Immature natural killer cell (primary cell): ENCODE measurements at regions not wholly inside any gene's neighbourhood (a gene's known extent, or its start where the extent isn't known, plus 50 kb on each side); places are given as distances from the start of the nearest gene placed in this dataset.
"Not testable (repeated sequence)": the region's sequence is repeated elsewhere in the genome, so short reads cannot be mapped to it uniquely, and the experiment has no call there.

Experiments used
- DNase-seq, 3 donors: peaks; one replicate each; pipeline ENCODE4 v3.0.0; 2022; ENCODE audit warnings: mixed read lengths in 1 of 3
- H3K27ac Mint-ChIP-seq, 6 donors: one replicate each; pipeline ENCODE4 v1.8.0; 2020; ENCODE audit warnings: mixed read lengths in 6 of 6, mild to moderate bottlenecking in 5 of 6, inconsistent platforms in 4 of 6, moderate library complexity in 3 of 6
- H3K27me3 Mint-ChIP-seq, 3 donors: one replicate each; pipeline ENCODE4 v1.8.0; 2020 to 2021; ENCODE audit warnings: low read depth in 3 of 3, mild to moderate bottlenecking in 3 of 3, mixed read lengths in 3 of 3, moderate library complexity in 3 of 3, inconsistent platforms in 1 of 3
- H3K36me3 Mint-ChIP-seq, 3 donors: one replicate each; pipeline ENCODE4 v1.8.0; 2020; ENCODE audit warnings: mixed read lengths in 3 of 3, inconsistent platforms in 2 of 3, mild to moderate bottlenecking in 2 of 3
- H3K4me1 Mint-ChIP-seq, 2 donors: one replicate each; pipeline ENCODE4 v1.8.0; 2020; ENCODE audit warnings: inconsistent platforms in 2 of 2, mild to moderate bottlenecking in 2 of 2, mixed read lengths in 2 of 2, moderate library complexity in 1 of 2
- H3K4me3 Mint-ChIP-seq, 5 donors: one replicate each; pipeline ENCODE4 v1.8.0; 2020; ENCODE audit warnings: mild to moderate bottlenecking in 5 of 5, mixed read lengths in 5 of 5, inconsistent platforms in 3 of 5, moderate library complexity in 3 of 5
- H3K9me3 Mint-ChIP-seq, 6 donors: one replicate each; pipeline ENCODE4 v1.8.0; 2020; ENCODE audit warnings: mild to moderate bottlenecking in 6 of 6, mixed read lengths in 6 of 6, inconsistent platforms in 4 of 6, moderate library complexity in 3 of 6

DNA sequence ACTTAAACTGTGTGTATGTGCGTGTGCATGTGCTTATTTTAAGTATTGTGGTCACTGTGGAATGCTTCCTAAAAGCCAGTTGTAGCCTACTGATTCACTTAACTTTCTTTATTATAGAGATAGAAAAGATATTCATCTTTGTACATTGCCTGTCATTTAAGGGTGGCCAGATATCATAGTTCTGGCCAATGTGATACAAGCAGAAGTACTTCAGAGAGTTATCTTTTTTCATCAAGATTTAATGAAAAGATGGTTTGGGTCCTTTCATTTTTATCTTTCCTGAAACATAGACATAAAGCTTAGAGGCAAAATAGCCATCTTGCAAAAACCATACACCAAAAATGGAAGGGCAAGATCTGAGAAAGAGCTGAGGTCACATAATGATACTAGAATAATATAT, 744.7 kb upstream of the ADGRL3 start:
- no peak overlapping the region for H3K27ac Mint-ChIP-seq
- no peaks in the 10 kb centered on the region for H3K36me3 Mint-ChIP-seq
- no peak overlapping the region for H3K4me3 Mint-ChIP-seq
- DNase-seq = no peak
- H3K27me3 Mint-ChIP-seq = no peaks in the 10 kb centered on the region
- peaks cover 8 to 68% (median 15%) of the 10 kb centered on the region in 6 donors for H3K9me3 Mint-ChIP-seq
- H3K4me1 Mint-ChIP-seq = no peaks in the 10 kb centered on the region

DNA sequence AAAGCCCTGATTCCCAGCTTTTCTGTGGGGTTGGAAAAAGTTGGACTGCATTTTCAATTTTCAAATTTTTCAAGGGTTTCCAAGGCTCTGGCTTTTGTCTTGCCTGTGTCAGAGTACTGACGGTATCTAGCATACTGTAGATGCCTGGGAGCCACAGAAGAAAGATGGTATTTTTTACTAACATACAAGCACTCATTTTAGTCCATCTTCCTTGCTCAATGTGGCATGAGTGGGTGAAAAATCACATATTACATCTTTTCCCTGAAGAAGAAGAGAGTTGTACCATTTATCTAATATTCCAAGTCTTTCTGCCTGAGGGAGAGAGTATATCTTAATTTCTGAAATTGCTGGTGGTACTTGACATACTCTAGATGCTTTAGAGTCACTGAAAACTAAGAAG, 738.6 kb upstream of the ADGRL3 start:
- Mint-ChIP-seq H3K9me3 (peaks cover 7 to 53% (median 34%) of the 10 kb centered on the region in 6 donors), H3K27me3 (no peaks in the 10 kb centered on the region), H3K4me3 (no peak overlapping the region), H3K4me1 (no peaks in the 10 kb centered on the region), H3K27ac (no peak overlapping the region), H3K36me3 (peaks cover 0 to 3% (median 0%) of the 10 kb centered on the region in 3 donors)
- DNase-seq = no peak

DNA sequence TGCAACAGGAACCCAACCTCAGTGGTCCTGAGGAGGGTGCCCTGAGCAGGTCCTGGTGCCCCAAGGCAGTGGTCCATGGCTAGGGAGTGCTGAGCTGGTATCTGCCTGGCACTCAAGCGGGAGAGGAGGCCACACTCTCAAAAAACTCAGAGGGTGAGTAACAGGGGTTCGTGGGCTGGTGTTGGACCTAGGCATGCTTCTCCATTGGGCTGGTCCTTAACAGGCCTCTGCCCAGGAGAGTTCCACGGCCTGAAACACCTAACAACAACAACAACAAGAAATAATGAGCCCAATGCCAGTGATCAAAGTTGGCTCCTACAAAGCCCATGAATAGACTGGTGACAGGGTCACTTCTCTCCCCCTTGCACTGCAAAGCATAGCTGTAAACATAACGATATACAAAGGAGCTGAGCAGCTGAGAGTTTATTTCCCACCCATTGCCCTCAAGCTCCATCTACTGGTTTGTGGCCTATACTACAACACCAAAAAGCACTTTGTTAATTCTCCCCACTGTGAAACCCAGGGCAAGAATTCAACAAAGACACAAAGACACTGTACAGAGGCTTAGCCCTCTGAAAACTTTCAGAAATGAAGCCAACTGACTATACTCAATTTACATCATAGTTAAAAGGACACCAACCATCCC, 736.1 kb upstream of the ADGRL3 start:
- DNase-seq = no peak
- Mint-ChIP-seq H3K4me3 (no peak overlapping the region), H3K36me3 (peaks cover 0 to 3% (median 0%) of the 10 kb centered on the region in 3 donors), H3K9me3 (peaks cover 7 to 44% (median 32%) of the 10 kb centered on the region in 6 donors), H3K4me1 (no peaks in the 10 kb centered on the region), H3K27ac (no peak overlapping the region), H3K27me3 (no peaks in the 10 kb centered on the region)

DNA sequence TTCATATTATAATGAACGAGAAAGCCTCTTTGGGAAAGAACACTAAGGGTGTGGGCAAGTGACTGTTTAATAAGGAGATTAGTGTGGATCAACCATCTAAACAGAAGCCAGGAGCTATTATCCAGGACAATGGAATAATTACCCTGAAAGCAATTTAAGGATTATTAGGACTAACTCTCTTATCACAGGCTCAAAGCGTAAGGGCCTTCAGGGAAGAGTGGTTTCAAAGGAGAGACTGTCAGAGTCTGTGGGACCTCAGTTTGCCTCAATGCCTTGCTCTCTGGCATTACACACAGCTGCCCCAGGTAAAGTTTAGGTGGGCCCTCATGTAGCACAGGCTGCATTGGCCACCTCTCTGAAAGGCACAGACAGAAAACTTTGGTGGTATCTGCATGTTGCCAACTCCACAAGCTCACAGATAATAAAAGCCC, 717.2 kb upstream of the ADGRL3 start:
- Mint-ChIP-seq H3K27me3 (peaks cover 0 to 2% (median 0%) of the 10 kb centered on the region in 3 donors), H3K4me1 (no peaks in the 10 kb centered on the region), H3K4me3 (no peak overlapping the region), H3K27ac (no peak overlapping the region), H3K9me3 (peaks cover 13 to 57% (median 27%) of the 10 kb centered on the region in 6 donors), H3K36me3 (peaks cover 0 to 3% (median 0%) of the 10 kb centered on the region in 3 donors)
- DNase-seq = no peak

DNA sequence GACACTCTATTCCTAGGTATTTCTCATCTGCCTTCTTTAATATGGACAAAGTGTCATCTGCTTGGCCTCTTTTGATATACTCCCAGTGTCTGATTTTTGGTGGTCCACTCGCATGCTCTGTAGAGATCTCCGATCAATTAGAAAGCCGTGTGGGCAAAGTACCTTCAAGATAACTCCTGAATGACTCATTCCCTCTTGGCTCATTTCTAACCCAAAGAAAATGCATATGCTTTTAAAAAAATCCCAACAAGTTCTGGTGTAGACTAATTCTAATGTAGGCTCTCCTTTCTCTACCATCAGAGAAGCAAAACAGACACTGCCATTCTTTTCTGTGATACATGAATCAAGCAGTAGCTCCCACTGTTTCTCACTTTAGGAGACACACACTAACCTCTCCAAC, 714.9 kb upstream of the ADGRL3 start:
- H3K27me3 Mint-ChIP-seq = peaks cover 0 to 2% (median 0%) of the 10 kb centered on the region in 3 donors
- peaks cover 14 to 69% (median 26%) of the 10 kb centered on the region in 6 donors for H3K9me3 Mint-ChIP-seq
- no peak overlapping the region for H3K4me3 Mint-ChIP-seq
- no peaks in the 10 kb centered on the region for H3K4me1 Mint-ChIP-seq
- no peak for DNase-seq
- no peak overlapping the region for H3K27ac Mint-ChIP-seq
- peaks cover 0 to 3% (median 0%) of the 10 kb centered on the region in 3 donors for H3K36me3 Mint-ChIP-seq

DNA sequence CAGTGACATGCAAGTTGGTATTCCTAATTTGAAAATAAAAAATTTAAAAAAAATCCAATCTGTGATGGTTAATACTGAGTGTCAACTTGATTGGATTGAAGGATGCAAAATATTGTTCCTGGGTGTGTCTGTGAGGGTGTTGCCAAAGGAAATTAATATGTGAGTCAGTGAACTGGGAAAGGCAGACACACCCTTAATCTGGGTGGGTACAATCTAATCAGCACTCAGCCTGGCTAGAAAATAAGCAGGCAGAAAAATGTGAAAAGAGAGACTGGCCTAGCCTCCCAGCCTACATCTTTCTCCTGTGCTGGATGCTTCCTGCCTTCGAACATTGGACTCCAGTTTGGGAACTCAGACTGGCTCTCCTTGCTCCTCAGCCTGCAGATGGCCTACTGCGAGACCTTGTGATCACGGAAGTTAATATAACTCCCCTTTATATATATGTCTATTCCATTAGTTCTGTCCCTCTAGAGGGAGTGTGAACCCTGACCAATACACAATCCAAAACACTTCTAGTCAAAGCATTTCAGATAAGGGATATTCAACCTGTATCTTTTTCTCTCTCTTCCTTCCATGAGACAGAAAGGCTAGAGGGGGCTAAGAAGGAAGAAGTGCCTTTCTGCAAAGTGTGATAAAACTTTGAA, 712.9 kb upstream of the ADGRL3 start:
- not testable (repeated sequence) for DNase-seq, H3K36me3 Mint-ChIP-seq, H3K4me1 Mint-ChIP-seq, H3K4me3 Mint-ChIP-seq, H3K27ac Mint-ChIP-seq, H3K27me3 Mint-ChIP-seq
- peaks cover 11 to 69% (median 25%) of the 10 kb centered on the region in 6 donors for H3K9me3 Mint-ChIP-seq

DNA sequence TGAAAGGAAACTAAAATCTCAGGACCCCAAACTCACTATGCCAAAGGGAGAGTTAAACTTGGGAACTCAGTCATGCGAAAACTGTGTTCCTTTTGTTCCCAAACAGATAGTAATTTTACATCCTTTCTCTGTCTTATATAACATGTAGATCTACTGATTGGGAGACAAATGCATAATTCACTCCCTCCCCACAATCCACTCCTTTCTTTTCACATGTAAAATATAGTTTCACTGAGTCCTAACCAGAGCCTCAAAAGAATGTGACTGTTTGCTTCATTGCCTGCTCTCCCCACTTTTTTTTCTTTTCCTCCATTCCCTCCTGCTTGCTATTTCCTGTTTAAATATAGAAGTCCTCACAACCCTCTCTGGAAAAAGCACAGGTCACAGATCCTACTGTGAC, 699.3 kb upstream of the ADGRL3 start:
- no peak overlapping the region for H3K27ac Mint-ChIP-seq
- no peaks in the 10 kb centered on the region for H3K4me1 Mint-ChIP-seq
- no peak overlapping the region for H3K4me3 Mint-ChIP-seq
- H3K36me3 Mint-ChIP-seq = no peaks in the 10 kb centered on the region
- peaks cover 0 to 2% (median 0%) of the 10 kb centered on the region in 3 donors for H3K27me3 Mint-ChIP-seq
- DNase-seq = no peak
- H3K9me3 Mint-ChIP-seq = peaks cover 19 to 65% (median 49%) of the 10 kb centered on the region in 6 donors

DNA sequence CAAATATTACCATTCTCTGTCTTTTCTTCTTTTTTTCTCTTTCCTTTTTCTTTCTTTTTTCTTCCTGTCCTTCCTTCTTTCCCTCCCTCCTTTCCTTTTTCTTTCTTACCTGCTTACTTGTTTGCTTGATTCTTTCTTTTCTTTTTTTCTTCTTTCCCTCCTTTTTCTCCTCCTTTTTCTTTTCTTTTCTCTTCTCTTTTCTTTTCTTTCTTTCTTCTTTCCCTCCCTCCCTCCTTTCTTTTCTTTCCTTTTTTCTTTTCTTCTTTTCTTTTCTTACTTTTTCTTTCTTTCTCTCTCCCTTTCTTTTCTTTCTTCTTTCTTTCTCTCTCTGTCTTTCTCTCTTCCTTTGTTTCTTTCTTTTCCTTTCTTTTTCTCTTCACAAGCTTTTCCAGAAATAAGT, 697.4 kb upstream of the ADGRL3 start:
- Mint-ChIP-seq H3K4me1 (no peaks in the 10 kb centered on the region), H3K4me3 (no peak overlapping the region), H3K27me3 (peaks cover 0 to 3% (median 0%) of the 10 kb centered on the region in 3 donors), H3K36me3 (peaks cover 0 to 4% (median 0%) of the 10 kb centered on the region in 3 donors), H3K9me3 (peaks cover 15 to 54% (median 45%) of the 10 kb centered on the region in 6 donors), H3K27ac (no peak overlapping the region)
- DNase-seq = no peak

DNA sequence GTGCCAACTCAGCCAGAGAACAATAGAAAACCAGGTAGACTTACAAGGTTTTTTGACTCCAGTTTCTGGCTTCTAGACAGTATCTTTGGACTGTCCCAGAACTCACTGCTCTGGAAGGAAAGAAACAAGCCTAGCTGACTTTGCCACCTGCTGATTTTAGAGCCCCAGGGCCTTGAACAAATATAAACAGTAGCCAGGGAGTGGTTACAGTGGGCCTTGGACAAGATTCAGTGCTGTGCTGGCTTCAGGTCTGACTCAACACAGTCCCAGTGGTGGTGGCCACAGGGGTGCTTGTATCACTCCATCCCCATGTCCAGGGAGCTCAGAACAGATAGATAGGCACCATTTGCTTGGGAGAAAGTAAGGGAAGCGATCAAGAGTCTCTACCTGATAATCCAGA, 694.1 kb upstream of the ADGRL3 start:
- peaks cover 0 to 2% (median 0%) of the 10 kb centered on the region in 3 donors for H3K27me3 Mint-ChIP-seq
- peaks cover 20 to 53% (median 44%) of the 10 kb centered on the region in 6 donors for H3K9me3 Mint-ChIP-seq
- no peaks in the 10 kb centered on the region for H3K4me1 Mint-ChIP-seq
- H3K36me3 Mint-ChIP-seq = peaks cover 0 to 4% (median 0%) of the 10 kb centered on the region in 3 donors
- no peak for DNase-seq
- no peak overlapping the region for H3K4me3 Mint-ChIP-seq
- no peak overlapping the region for H3K27ac Mint-ChIP-seq

DNA sequence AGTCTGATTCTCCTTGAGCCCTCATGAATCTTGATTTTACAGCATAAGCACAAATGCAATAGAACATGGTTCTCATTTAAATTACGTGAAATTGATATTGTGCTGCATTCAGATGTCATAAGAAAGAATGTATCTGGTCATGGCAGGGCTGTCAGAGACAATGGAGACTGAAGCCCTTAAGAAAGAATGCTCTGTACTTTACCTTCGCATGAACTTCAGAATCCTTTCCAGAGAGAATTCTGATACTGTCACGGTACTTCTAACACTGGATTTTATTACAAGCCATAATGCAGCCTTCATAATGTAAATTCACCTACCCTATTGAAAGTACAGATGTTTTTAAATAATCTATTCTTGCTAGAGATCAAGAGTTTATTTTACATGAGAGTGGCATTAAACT, 677.9 kb upstream of the ADGRL3 start:
- Mint-ChIP-seq H3K36me3 (no peaks in the 10 kb centered on the region), H3K4me1 (no peaks in the 10 kb centered on the region), H3K4me3 (no peak overlapping the region), H3K27me3 (no peaks in the 10 kb centered on the region), H3K27ac (no peak overlapping the region), H3K9me3 (peaks cover 0 to 26% (median 14%) of the 10 kb centered on the region in 6 donors)
- no peak for DNase-seq

DNA sequence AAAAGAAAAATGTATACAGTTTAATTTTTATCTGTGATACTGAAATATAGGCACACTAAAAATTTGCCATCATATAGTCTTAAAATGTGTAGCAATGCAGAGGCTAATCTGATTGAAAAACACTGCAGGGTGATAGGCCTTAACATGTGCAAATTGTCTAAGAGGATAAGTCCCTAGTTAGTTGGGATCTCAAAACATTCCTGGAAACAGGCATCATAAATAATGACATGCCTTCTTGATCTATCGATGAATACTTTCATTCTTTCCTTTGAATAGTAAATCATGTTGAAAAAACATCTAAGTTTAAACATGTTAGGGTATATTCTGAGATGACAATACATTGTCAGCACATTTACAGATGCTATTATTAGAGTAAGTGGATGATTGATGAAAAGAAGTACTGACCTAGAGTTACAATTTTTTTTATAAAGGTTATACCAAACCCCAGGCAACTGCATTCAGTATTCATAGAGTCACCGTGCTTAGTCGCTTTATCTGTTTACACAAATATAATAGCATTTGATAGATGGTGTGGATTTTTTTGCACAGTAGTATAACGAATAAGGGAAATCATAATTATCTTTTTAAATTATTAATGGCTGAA, 668.2 kb upstream of the ADGRL3 start:
- Mint-ChIP-seq H3K4me3 (no peak overlapping the region), H3K9me3 (peaks cover 3 to 38% (median 15%) of the 10 kb centered on the region in 6 donors), H3K4me1 (no peaks in the 10 kb centered on the region), H3K36me3 (no peaks in the 10 kb centered on the region), H3K27ac (no peak overlapping the region), H3K27me3 (peaks cover 0 to 2% (median 0%) of the 10 kb centered on the region in 3 donors)
- DNase-seq = no peak

DNA sequence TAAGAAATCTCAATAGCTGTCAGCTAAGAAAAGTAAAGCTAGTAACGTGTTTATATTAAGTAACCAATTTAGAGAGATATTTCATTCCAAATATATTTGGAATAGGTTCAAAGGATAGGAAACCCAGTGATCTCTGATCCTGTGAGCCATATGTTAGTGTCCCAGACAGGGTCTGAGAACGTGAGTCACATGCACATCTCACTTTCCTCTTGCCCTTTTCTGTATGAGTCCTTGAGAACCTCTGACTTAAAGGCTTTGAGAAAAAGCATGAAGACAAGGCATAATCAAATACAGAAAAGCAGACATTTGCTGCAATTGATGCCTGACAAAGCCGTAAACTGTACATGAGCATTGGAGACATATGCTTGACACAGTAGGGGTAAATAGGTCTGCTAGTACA, 655.1 kb upstream of the ADGRL3 start:
- Mint-ChIP-seq H3K27ac (no peak overlapping the region), H3K27me3 (peaks cover 0 to 3% (median 0%) of the 10 kb centered on the region in 3 donors), H3K36me3 (peaks cover 0 to 4% (median 0%) of the 10 kb centered on the region in 3 donors), H3K4me3 (no peak overlapping the region), H3K4me1 (no peaks in the 10 kb centered on the region), H3K9me3 (peaks cover 13 to 61% (median 27%) of the 10 kb centered on the region in 6 donors)
- DNase-seq = no peak

DNA sequence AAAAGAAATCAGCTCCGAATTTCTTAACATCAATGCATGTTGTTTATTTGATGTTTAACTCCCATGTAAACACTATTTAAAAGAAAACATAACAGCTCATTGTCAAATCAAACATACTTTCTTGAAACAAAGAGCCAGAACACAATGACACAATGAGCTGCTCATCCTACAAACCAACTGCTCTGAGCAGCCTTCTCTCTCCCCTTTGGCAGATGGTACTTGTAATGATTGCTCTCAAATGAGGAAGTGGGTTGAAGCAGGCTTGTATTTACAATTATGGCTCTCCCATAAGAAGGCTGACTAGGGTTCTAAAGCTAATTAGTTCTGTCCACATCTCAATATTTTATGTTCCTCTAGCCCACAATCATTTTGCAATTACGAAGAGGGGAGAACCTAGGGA, 637.8 kb upstream of the ADGRL3 start:
- Mint-ChIP-seq H3K4me1 (no peaks in the 10 kb centered on the region), H3K27ac (no peak overlapping the region), H3K27me3 (peaks cover 0 to 1% (median 0%) of the 10 kb centered on the region in 3 donors), H3K9me3 (peaks cover 6 to 40% (median 16%) of the 10 kb centered on the region in 6 donors), H3K36me3 (no peaks in the 10 kb centered on the region), H3K4me3 (no peak overlapping the region)
- no peak for DNase-seq

DNA sequence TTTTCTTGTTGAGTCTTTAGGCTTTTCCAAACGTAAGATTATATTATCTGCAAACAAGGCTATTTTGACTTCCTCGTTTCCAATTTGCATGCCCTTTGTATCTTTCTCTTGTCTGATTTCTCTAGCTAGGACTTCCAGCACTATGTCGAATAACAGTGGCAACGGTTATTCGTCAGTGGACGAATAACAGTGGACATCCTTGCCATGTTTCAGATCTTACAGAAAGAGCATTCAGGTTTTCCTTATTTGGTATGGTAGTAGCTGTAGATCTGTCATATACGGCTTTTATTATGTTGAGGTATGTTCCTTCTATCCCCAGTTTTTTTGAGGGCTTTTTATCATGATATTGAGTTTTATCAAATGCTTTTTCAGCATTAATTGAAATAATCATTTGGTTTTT, 634.6 kb upstream of the ADGRL3 start:
- Mint-ChIP-seq H3K4me3 (no peak overlapping the region), H3K27me3 (no peaks in the 10 kb centered on the region), H3K36me3 (no peaks in the 10 kb centered on the region), H3K9me3 (peaks cover 18 to 45% (median 24%) of the 10 kb centered on the region in 6 donors), H3K27ac (no peak overlapping the region), H3K4me1 (no peaks in the 10 kb centered on the region)
- DNase-seq = no peak
